Gastrocnemius medialis (tissue), 4 donors: ENCODE measurements at regions not wholly inside any gene's neighbourhood (a gene's known extent, or its start where the extent isn't known, plus 50 kb on each side); places are given as distances from the start of the nearest gene placed in this dataset.

ENCODE experiments used
- POLR2A ChIP-seq, 2 donors: fragments of 450-650 bp; IDR thresholded peaks; one replicate each; pipeline ENCODE4 v1.6.1; 2017; ENCODE audit warnings: antibody characterized with exemption in 2 of 2, mild to moderate bottlenecking in 2 of 2, moderate library complexity in 2 of 2
- TF ChIP-seq, protein P1 (sequence below), 5 experiments: fragments of 450-650 bp in 3 of 5; fragments of 200-600 bp in 2 of 5; sonication (generic) in 2 of 5; IDR thresholded peaks in 4 of 5; conservative IDR thresholded peaks in 1 of 5; 1 replicate in 4 of 5; 2 replicates in 1 of 5; pipeline ENCODE4 v1.5.1; 2016 to 2019; ENCODE audit warnings: antibody characterized with exemption in 5 of 5, mild to moderate bottlenecking in 3 of 5, moderate library complexity in 3 of 5

DNA sequence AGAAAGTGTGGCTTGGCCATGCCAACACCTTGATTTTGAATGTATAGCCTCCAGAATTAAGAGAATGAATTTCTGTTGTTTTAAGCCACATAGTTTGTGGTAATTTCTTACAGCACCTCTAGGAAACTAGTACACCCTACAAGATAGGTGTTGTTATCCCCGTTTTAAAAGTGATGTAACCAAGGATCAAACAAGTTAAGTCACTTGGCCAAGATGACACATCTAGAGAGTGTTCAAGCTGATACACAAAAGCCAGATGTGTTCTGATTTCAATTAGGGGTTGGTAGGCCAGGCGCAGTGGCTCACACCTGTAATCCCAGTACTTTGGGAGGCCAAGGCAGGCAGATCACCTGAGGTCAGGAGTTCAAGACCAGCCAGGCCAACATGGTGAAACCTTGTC, 396.5 kb upstream of the SOX9 start:
- TF ChIP-seq, protein P1, sequence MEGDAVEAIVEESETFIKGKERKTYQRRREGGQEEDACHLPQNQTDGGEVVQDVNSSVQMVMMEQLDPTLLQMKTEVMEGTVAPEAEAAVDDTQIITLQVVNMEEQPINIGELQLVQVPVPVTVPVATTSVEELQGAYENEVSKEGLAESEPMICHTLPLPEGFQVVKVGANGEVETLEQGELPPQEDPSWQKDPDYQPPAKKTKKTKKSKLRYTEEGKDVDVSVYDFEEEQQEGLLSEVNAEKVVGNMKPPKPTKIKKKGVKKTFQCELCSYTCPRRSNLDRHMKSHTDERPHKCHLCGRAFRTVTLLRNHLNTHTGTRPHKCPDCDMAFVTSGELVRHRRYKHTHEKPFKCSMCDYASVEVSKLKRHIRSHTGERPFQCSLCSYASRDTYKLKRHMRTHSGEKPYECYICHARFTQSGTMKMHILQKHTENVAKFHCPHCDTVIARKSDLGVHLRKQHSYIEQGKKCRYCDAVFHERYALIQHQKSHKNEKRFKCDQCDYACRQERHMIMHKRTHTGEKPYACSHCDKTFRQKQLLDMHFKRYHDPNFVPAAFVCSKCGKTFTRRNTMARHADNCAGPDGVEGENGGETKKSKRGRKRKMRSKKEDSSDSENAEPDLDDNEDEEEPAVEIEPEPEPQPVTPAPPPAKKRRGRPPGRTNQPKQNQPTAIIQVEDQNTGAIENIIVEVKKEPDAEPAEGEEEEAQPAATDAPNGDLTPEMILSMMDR (IDR thresholded peaks at IDR 0.05 in 4 of 5, conservative IDR thresholded peaks at IDR 0.05 in 1 of 5): no peak
- TF ChIP-seq POLR2A (IDR thresholded peaks at IDR 0.05): no peak
